ENCODE measurements at regions not wholly inside any gene's neighbourhood (a gene's known extent, or its start where the extent isn't known, plus 50 kb on each side); places are given as distances from the start of the nearest gene placed in this dataset.
A peak's percentile ranks its signal among the peaks of the same experiment; 100 is the strongest.

DNA sequence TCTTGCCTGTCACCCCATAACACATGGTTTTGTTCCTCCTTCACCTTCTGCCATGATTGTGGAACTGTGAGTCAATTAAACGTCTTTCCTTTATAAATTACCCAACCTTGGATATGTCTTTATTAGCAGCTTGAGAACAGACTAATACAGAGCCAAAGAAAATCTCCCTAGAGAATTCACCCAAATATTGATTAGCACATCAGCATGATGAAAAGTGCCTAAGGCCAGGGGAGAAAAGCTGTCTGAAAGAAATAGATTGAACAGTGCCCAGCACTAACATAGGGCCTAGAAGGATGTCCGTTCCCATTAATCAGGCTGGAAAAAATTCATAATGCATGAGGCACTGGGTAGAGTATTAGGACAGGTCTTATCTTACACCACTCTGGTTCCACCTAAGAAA lies 111.9 kb upstream of the CALN1 start:
- DNase-seq: no peak

DNA sequence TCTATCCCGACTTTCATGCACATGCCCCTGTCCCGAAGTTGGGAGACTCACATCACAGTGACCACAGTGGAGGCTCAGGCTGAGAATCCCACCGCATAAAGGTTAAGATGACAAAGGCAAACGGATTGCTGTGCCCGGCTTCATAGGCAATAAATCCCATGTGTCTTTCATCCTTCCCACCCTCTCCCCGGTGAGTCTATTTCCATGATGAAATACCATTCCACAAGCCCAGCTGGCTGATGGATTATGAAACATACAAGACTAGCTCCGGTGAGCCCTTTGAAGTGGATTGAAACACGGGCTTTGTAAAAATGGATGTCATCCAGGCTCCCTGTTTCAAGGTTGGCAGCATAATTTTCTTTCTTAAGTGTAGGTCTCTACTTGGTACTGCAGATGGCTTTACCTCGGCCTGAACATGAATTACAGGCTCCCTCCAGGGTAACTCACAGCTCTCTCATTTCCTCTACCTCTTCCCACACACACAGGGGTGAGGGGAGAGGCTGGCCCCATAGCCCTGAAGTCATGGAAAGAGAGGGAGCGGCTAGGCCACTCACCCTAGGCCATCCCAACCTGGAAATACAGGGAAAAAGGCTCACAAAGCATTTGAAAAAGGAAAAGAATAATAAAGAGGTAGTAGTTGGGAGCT lies 92.0 kb upstream of the CALN1 start:
- no peak for DNase-seq

DNA sequence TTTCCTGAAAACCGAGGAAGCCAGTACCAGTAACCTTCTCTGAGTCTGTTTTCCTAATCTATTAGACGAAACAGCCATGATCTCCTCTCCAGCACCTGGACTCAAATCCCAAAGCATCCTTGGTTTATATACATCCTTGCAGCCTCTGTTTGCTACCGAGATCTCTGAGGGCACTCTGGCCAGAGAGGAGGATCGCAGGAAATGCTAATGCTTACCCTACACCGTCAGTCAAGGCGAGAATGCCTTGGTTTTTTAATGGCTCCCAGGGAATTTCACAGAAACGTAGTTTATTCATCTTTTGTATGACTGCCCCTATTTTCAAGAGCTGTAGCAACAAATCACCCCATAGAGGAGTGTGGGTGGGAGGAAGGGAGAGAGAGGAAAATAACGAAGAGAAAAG lies 91.5 kb upstream of the CALN1 start:
- no peak for DNase-seq

DNA sequence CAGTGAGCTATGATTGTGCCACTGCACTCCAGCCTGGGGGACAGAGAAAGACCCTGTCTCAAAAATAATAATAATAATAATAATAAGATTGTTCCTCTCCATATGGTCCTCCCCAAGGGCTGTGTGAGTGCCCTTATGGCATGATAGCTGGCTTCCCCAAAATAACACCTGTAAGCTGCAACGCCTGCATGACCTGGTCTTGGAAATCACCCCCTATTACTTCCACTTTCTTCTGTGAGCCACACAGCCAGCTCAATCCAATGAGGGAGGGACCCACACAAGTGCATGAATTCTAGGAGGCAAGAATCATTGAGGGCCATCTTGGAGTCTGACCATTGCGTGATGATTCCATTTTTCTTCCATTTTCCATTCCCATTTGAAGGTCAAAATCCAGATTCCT lies 82.7 kb upstream of the CALN1 start:
- no peak for DNase-seq

DNA sequence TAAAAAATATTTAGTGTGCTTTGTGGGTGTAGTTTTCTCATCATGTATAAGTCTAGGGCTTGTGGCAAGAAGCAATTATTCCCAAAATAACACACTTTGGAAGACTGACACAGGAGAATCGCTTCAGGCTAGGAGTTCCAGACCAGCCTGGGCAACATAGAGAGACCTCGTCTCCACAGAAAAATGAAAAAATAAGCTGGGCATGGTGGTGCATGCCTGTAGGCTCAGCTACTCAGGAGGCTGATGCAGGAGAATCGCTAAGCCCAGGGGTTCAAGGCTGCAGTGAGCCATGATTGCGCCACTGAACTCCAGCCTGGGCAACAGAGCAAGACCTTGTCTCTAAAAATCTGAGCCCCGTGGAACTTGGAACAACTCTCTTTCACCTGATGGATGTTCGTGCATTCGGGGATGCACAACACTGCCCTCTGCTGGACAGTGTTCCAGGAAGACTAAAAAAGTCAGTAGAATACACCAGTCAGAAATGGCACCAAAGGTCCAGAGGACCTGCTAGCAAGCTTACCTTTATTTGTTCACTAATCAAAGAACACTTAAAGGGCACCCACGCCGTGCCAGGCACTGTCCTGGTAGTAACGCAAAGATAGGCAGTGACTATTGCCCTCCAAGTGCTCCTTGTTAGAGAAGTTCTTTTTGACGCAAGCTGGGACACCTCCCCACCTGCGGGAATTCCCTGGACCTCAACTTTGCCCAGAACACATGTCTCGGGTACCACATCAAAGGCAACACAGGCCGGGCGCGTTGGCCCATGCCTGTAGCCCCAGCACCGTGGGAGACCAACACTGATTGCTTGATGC lies 81.9 kb upstream of the CALN1 start:
- DNase-seq: peak; percentile 74

DNA sequence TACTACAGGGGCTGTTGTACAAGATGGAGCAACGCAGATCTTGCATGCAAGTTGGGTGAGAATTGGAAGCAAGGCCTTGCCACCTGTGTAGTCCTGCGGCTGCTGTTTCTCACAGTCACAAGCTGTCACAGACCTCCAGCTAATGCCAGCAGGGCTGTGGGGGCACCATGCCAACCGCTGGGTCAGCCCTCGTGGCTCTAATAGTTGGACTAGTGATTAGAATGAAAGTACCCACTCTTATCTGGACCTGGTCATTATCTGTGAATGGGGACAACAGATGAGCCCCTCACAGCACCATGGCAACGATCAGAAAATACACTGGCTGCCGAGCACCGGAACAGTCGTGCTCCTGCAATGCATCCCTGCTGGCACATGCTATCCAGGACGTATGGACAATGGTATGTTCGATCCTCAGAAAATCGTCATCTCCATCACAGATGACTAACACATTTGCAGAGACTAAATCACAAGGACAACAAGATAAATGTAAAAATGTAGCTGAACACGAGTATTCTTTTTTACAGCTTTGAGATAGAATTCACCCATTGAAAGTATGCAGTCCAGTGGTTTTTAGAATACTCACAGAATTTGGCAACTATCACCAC lies 80.4 kb upstream of the CALN1 start:
- DNase-seq: no peak

DNA sequence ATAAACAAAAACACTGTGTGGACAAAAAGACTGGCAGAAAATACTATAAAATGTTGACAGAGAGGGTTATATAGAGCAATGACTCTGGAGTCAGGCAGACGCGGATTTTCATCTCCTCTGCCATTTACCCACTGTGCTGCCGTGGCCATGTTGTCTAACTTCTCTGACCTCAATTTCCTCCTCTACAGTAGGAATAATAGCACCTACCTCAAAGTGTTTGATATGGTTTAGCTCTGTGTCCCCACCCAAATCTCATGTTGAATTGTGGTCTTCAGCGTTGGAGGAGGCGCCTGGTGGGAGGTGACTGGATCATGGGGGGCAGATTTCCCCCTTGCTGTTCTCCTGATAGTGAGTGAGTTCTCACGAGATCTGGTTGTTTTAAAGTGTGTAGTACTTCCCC lies 78.2 kb upstream of the CALN1 start:
- no peak for DNase-seq

DNA sequence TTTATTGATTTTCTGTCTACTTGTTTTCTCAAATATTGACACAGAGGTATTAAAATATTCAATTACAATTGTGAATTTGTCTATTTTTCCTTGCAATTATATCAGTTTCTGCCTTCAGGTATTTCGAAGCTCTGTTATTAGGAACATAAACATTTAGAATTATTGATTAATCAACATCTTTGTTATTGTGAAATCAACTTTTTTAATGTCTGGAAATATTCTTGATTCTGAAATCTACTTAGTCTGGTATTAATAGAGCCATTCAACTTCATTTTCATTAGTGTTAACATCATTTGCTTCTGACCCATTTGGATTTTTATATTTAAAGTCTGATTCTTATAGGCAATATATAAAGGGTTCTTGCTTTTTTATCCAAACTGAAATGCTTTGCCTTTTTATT lies 69.8 kb upstream of the CALN1 start:
- DNase-seq: no peak

DNA sequence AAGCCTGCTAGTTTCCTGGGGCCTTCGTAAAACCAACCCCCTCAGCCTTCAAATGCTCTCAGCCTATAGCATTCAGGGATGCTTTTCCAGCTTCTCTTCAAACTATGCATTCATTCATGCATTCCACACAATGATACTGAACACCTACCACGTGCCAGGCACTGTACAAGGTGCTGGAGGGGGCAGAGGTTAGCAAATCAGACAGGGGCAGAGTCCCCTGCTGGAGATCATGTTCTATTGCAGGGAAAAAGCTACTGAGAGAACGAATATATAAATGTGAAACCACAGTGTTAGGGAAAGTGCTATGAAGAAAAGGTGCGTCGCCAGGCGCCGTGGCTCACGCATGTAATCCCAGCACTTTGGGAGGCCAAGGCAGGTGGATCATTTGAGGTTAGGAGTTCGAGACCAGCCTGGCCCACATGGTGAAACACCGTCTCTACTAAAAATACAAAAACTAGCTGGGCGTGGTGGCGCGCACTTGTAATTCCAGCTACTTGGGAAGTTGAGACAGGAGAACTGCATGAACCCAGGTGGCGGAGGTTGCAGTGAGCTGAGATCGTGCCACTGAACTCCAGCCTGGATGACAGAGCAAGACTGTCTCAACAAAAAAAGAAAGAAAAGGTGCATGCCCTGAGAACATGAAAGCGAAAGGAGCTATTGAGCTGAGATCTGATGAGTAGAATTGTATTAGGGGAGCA lies 64.6 kb upstream of the CALN1 start:
- no peak for DNase-seq

DNA sequence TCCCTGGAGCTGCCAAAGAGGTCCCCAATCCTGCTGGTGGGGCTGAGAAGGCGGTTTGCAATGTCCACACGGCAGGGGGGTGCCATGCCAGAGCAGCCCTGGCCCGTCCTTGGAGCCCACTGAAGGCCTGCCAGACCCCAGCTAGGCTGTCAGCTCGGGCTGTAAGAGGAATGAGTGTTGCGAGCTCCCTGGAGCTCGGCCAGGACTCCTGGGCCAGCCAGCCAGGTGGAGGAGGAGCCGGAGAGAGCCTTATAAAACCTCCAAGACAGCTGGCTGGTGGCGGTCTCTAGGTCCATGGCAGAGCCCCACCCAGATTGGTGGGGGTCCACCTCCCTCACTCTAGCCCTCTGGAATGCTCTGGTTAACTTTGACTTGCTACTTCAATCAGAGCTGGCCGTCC lies 55.1 kb upstream of the CALN1 start:
- peak; percentile 8 for DNase-seq

DNA sequence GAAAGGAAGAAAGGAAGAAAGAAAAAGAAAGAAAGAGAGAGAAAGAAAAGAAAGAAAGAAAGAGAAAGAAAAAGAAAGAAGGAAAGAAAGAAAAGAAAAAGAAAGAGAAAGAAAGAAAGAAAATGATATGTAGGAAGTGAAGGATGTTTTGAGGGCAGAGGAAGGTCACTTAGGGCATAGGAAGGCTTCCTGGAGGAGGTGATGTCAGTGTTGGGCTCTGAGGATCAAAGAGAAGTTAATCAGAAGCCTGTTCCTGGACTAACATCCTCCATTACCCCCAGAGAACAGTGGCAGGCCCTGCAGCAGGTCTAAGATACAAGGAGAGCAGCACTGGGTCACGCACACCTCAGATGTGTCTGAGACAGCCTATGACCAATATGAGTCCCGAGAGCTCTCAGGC lies 54.7 kb upstream of the CALN1 start:
- DNase-seq: no peak

DNA sequence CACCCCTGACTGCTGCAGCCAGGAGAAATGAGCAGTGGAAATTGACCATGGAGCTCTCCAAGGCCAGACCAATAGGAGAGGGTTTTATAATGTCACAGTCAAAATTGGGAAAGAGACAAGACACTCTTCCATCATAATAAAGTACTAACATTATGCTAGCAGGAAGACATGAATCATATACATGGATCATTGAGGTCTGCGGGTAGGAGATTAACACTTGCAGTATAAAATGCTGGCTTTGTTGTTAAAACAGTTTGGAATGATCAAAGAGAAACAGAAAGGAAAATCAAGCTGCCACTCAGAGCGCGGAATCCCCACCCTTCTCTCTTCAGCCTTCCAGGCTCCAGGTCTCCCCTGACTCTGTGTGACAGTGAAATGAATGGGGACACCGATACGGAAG lies 53.4 kb upstream of the CALN1 start:
- DNase-seq: no peak

DNA sequence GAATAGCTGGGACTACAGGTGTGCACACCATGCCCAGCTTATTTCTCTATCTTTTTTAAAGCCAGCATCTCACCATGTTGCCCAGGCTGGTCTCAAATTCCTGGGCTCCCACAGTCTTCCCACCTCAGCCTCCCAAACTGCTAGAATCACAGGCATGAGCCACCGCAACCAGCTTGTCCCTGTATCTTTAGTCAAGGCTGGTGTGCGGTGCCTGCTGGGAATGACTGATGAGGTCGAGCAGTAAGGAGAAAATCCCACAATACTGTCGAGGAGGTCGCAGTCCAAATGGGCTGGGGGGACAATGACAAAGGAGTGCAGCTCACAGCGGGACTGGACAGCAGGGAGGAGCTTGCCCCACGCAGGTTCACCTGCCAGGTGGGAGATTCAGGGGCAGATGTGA lies 50.2 kb upstream of the CALN1 start:
- DNase-seq: no peak
